GM12878 (cell line): ENCODE measurements at regions not wholly inside any gene's neighbourhood (a gene's known extent, or its start where the extent isn't known, plus 50 kb on each side); places are given as distances from the start of the nearest gene placed in this dataset.

ENCODE experiments used
- ATAC-seq: fragments of 200-7000 bp; cut with Tn5 transposase; 3 replicates; pipeline ENCODE4 v1.9.1; 2020; ENCODE audit warnings: mild to moderate bottlenecking, moderate library complexity
- BruUV-seq: library from RNA; stranded (reverse); fragments of 400-500 nt; replicated peaks from 2 replicates; lab custom pipeline; 2021; lab: Mats Ljungman, UMichigan
- CTCF ChIA-PET: fragments of 300-600 bp; sonication (Branson Sonifier 250); formaldehyde crosslinking; extraction: SDS; loops from one replicate; lab custom pipeline; 2021; ENCODE audit warnings: inconsistent platforms; lab: Yijun Ruan, JAX
- POLR2A ChIA-PET: fragments of 350-600 bp; formaldehyde crosslinking; extraction: SDS; loops from one replicate; lab custom pipeline; 2021; ENCODE audit warnings: inconsistent platforms; lab: Charles Lee
- RAD21 ChIA-PET: fragments of 300-600 bp; sonication (Branson Sonifier 250); formaldehyde crosslinking; loops from one replicate; lab custom pipeline; 2023; ENCODE audit warnings: antibody characterized with exemption; ENCODE audit not compliant: unreplicated experiment; lab: Charles Lee
- SMC1A ChIA-PET: fragments of 300-600 bp; sonication (Branson Sonifier 250); formaldehyde crosslinking; loops from one replicate; lab custom pipeline; 2023; ENCODE audit not compliant: unreplicated experiment, uncharacterized antibody; lab: Charles Lee
- DNase-seq: peaks from one replicate; pipeline ENCODE4 v3.0.0-alpha.2; 2011; ENCODE audit warnings: low read depth, low spot score
- FAIRE-seq: peaks from 3 replicates; lab custom pipeline; 2011; peaks lifted over from hg19 to GRCh38; lab: Jason Lieb, UNC
- H2AFZ ChIP-seq: 2 replicates; pipeline ENCODE4 v1.6.0; 2011; ENCODE audit warnings: low read depth, low read length, control low read depth; ENCODE audit not compliant: control insufficient read depth
- H3K27ac ChIP-seq: 2 replicates; pipeline ENCODE4 v1.5.1; 2011; ENCODE audit warnings: control low read depth; ENCODE audit not compliant: control insufficient read depth, insufficient read depth
- H3K27me3 ChIP-seq, 2 experiments: replicated peaks in 1 of 2; 2 replicates each; pipeline versions ENCODE4 v1.6.0 to v1.6.1; 2011; ENCODE audit warnings: low read length in 1 of 2; ENCODE audit not compliant: control insufficient read depth in 2 of 2, insufficient read depth in 2 of 2
- H3K36me3 ChIP-seq, 2 experiments: 2 replicates each; pipeline ENCODE4 v1.5.1; 2011; ENCODE audit warnings: low read length in 1 of 2; ENCODE audit not compliant: control insufficient read depth in 2 of 2, insufficient read depth in 2 of 2
- H3K4me1 ChIP-seq: 2 replicates; pipeline ENCODE4 v1.6.1; 2011; ENCODE audit warnings: mild to moderate bottlenecking, low read length, moderate library complexity, mixed read lengths; ENCODE audit not compliant: control insufficient read depth, insufficient read depth
- H3K4me2 ChIP-seq: 2 replicates; pipeline ENCODE4 v1.6.0; 2011; ENCODE audit warnings: control low read depth; ENCODE audit not compliant: control insufficient read depth, insufficient read depth
- H3K4me3 ChIP-seq: fragments of 200-600 bp; sonication (generic); 2 replicates; pipeline ENCODE4 v1.5.1; 2016
- H3K79me2 ChIP-seq: 2 replicates; pipeline ENCODE4 v1.6.0; 2011; ENCODE audit warnings: low read length; ENCODE audit not compliant: control insufficient read depth, insufficient read depth
- H3K9ac ChIP-seq: 2 replicates; pipeline ENCODE4 v1.8.0; 2011; ENCODE audit warnings: low read length, control low read depth, mixed read lengths; ENCODE audit not compliant: control insufficient read depth, insufficient read depth
- H3K9me3 ChIP-seq: replicated peaks from 3 replicates; pipeline ENCODE4 v1.5.1; 2011; ENCODE audit warnings: mild to moderate bottlenecking, low read length; ENCODE audit not compliant: control insufficient read depth, insufficient read depth
- H4K20me1 ChIP-seq: 2 replicates; pipeline ENCODE4 v1.6.0; 2011; ENCODE audit not compliant: control insufficient read depth, insufficient read depth
- ATF7 ChIP-seq: fragments of 450-650 bp; IDR thresholded peaks from 2 replicates; pipeline ENCODE4 v1.6.1; 2016; ENCODE audit warnings: low read depth, mild to moderate bottlenecking
- BHLHE40 ChIP-seq, 2 experiments: fragments of 450-650 bp in 1 of 2; IDR thresholded peaks; 2 replicates each; pipeline ENCODE4 v1.6.1; 2011 to 2017; ENCODE audit warnings: low read depth in 2 of 2, borderline replicate concordance in 1 of 2, improper control_type of control experiment in 1 of 2, low read length in 1 of 2, mild to moderate bottlenecking in 1 of 2
- CEBPB ChIP-seq, 2 experiments: fragments of 150-350 bp in 1 of 2; IDR thresholded peaks; 2 replicates each; pipeline ENCODE4 v1.6.1; 2012 to 2014; ENCODE audit warnings: low read depth in 2 of 2, low read length in 2 of 2, borderline replicate concordance in 1 of 2, inconsistent platforms in 1 of 2
- CHD2 ChIP-seq: IDR thresholded peaks from 2 replicates; pipeline ENCODE4 v1.6.1; 2011; ENCODE audit warnings: low read depth, low read length, improper control_type of control experiment, borderline replicate concordance
- HDGF ChIP-seq: fragments of 450-650 bp; IDR thresholded peaks from 2 replicates; pipeline ENCODE4 v1.6.1; 2016; ENCODE audit warnings: antibody characterized with exemption
- JUND ChIP-seq: IDR thresholded peaks from 2 replicates; pipeline ENCODE4 v1.6.1; 2012; ENCODE audit warnings: low read depth, mild to moderate bottlenecking, low read length, improper control_type of control experiment, moderate library complexity
- MEF2A ChIP-seq: IDR thresholded peaks from 2 replicates; pipeline ENCODE4 v1.6.1; 2011; ENCODE audit warnings: low read depth, mild to moderate bottlenecking, low read length, moderate library complexity; ENCODE audit not compliant: insufficient read depth
- NFXL1 ChIP-seq: fragments of 450-650 bp; IDR thresholded peaks from 2 replicates; pipeline ENCODE4 v1.6.1; 2017; ENCODE audit warnings: antibody characterized with exemption, mild to moderate bottlenecking, borderline replicate concordance
- NRF1 ChIP-seq: conservative IDR thresholded peaks from 2 replicates; pipeline ENCODE4 v1.6.1; 2011; ENCODE audit warnings: mild to moderate bottlenecking, low read depth, low read length, improper control_type of control experiment
- PAX8 ChIP-seq: fragments of 450-650 bp; IDR thresholded peaks from 2 replicates; pipeline ENCODE4 v1.6.1; 2017; ENCODE audit warnings: mild to moderate bottlenecking, moderate library complexity
- POLR2AphosphoS5 ChIP-seq: IDR thresholded peaks from 2 replicates; pipeline ENCODE4 v1.6.1; 2011; ENCODE audit warnings: mild to moderate bottlenecking, low read length, inconsistent platforms
- SMAD1 ChIP-seq: fragments of 450-650 bp; IDR thresholded peaks from 2 replicates; pipeline ENCODE4 v1.6.1; 2018; ENCODE audit warnings: mild to moderate bottlenecking, low read depth; ENCODE audit not compliant: partially characterized antibody
- TAF1 ChIP-seq: IDR thresholded peaks from 2 replicates; pipeline ENCODE4 v1.6.1; 2011; ENCODE audit warnings: mild to moderate bottlenecking, low read depth, low read length, borderline replicate concordance
- TCF12 ChIP-seq: IDR thresholded peaks from 2 replicates; pipeline ENCODE4 v1.6.1; 2011; ENCODE audit warnings: low read depth, mild to moderate bottlenecking, low read length
- ZNF24 ChIP-seq: fragments of 450-650 bp; IDR thresholded peaks from 2 replicates; pipeline ENCODE4 v1.6.1; 2017; ENCODE audit warnings: antibody characterized with exemption, mild to moderate bottlenecking
- WGBS: methylation state at CpG from one replicate; pipeline ENCODE4 v1.1.6; 2016; ENCODE audit warnings: low lambda C conversion rate; ENCODE audit not compliant: insufficient replicate concordance, insufficient coverage; ENCODE audit errors: missing lambda C conversion rate; 5-methylcytosine and 5-hydroxymethylcytosine counted together
- in situ Hi-C: fragments of 300-500 bp; cut with MboI; formaldehyde crosslinking; loops from 9 replicates; pipeline ENCODE4 v1.14.3; 2018; ENCODE audit warnings: mixed read lengths
- intact Hi-C: fragments of 100-400 bp; cut with micrococcal nuclease; formaldehyde crosslinking; loops from one replicate; pipeline ENCODE4 v1.14.2; 2022; ENCODE audit not compliant: unreplicated experiment
- TF ChIP-seq, protein P1 (sequence below): IDR thresholded peaks from 2 replicates; pipeline ENCODE4 v1.6.1; 2011; ENCODE audit warnings: mild to moderate bottlenecking, low read depth, low read length, moderate library complexity; ENCODE audit not compliant: insufficient replicate concordance
- TF ChIP-seq, protein P2 (sequence below): fragments of 450-650 bp; IDR thresholded peaks from 2 replicates; pipeline ENCODE4 v1.6.1; 2018; ENCODE audit warnings: mild to moderate bottlenecking, low read depth, moderate library complexity; ENCODE audit not compliant: partially characterized antibody
- TF ChIP-seq, protein P3 (sequence below): fragments of 450-650 bp; IDR thresholded peaks from 2 replicates; pipeline ENCODE4 v1.6.1; 2016; ENCODE audit warnings: mild to moderate bottlenecking

DNA sequence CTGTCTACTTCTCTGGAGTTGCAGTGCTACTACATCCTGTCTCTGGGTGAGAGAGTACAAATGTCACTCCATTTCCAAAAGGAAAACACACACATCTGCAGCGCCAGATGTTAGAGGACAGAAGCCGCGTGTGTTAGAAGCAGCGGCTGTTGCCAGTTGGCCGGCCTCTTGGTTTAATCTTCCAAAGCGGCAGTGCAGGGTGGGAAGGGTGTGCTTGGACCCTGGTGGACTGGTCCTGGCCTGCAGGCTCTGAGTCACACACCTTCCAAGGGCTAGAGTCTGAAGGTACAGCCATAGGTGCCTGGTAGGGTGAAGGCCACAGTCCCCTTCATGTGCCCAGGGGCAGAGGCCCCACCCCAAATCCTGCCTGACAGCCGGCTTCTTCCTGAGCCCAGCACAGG, 99.8 kb downstream of the CTTN start (continued):
- TF ChIP-seq SMAD1 (no peak), ATF7 (no peak), ZNF24 (no peak), CHD2 (no peak), TCF12 (no peak), NFXL1 (no peak), MEF2A (no peak), PAX8 (no peak), BHLHE40 (IDR thresholded peaks at IDR 0.05; ENCODE audit: borderline replicate concordance in 1 of 2, low read depth in 2 of 2, low read length in 1 of 2) (no peak), JUND (no peak)
- TF ChIP-seq, protein P1, sequence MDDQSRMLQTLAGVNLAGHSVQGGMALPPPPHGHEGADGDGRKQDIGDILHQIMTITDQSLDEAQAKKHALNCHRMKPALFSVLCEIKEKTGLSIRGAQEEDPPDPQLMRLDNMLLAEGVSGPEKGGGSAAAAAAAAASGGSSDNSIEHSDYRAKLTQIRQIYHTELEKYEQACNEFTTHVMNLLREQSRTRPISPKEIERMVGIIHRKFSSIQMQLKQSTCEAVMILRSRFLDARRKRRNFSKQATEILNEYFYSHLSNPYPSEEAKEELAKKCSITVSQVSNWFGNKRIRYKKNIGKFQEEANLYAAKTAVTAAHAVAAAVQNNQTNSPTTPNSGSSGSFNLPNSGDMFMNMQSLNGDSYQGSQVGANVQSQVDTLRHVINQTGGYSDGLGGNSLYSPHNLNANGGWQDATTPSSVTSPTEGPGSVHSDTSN, result no peak

DNA sequence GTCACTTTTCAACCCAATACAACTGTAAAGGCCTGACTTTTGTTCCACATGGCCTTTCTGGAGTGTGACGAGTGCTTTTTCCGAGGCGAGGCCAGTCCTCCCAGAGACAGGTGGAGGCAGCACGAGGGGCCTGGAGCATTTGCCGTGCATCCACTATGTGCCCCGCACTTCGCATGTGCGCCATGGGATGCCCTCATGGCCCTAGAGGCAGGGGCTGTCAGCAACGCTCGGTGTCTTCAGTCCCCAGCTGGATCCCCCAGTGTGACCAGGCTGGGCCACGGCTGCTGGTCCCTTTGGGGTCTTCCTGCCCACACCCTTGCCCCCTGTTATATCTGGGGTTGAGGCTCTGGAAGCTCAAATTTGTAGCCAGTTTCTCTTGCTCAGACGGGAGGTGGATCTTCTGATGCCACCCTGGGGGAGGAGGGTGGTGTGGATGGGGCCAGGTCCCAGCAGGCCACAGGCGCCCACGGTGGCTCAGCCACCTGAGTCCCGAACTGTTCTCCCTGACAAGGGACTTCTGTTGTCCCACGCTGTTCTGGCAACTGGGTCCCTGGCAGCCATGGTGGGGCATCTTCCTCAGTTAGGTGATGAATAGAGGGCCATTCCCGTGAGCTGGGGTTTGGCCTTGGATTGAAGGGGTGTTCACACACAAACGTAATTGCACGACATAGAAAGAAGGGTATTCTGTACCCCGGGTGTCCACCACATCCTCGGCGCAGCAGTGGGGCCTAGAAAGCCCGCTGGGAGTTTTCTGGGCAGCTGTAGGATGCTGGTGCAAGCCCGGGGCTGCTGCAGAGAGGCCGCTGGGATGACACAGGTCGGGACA, 100.9 kb downstream of the CTTN start:
- Histone ChIP-seq H4K20me1 (no peaks in the 10 kb centered on the region), H2AFZ (no peak overlapping the region), H3K79me2 (no peaks in the 10 kb centered on the region), H3K27me3 (no peaks in the 10 kb centered on the region; a peak in 1 of 4 replicates), H3K27ac (no peak overlapping the region), H3K4me1 (no peaks in the 10 kb centered on the region), H3K36me3 (no peaks in the 10 kb centered on the region), H3K9me3 (no peaks in the 10 kb centered on the region; the same call in 2 of the 3 replicates), H3K4me3 (no peak overlapping the region), H3K4me2 (no peak overlapping the region), H3K9ac (no peak overlapping the region)
- RAD21 ChIA-PET, result no interaction called here
- SMC1A ChIA-PET, result no interaction called here
- WGBS, result 25% methylated on average over 26 of the region's 26 CpGs
- no peak for FAIRE-seq
- in situ Hi-C loops, result no loop called here
- ATAC-seq, result no peak
- TF ChIP-seq TAF1 (no peak), ATF7 (no peak), HDGF (no peak), NRF1 (no peak), POLR2AphosphoS5 (no peak), CEBPB (IDR thresholded peaks at IDR 0.05; ENCODE audit: borderline replicate concordance in 1 of 2, low read depth in 2 of 2, low read length in 2 of 2) (no peak)
- TF ChIP-seq, protein P2, sequence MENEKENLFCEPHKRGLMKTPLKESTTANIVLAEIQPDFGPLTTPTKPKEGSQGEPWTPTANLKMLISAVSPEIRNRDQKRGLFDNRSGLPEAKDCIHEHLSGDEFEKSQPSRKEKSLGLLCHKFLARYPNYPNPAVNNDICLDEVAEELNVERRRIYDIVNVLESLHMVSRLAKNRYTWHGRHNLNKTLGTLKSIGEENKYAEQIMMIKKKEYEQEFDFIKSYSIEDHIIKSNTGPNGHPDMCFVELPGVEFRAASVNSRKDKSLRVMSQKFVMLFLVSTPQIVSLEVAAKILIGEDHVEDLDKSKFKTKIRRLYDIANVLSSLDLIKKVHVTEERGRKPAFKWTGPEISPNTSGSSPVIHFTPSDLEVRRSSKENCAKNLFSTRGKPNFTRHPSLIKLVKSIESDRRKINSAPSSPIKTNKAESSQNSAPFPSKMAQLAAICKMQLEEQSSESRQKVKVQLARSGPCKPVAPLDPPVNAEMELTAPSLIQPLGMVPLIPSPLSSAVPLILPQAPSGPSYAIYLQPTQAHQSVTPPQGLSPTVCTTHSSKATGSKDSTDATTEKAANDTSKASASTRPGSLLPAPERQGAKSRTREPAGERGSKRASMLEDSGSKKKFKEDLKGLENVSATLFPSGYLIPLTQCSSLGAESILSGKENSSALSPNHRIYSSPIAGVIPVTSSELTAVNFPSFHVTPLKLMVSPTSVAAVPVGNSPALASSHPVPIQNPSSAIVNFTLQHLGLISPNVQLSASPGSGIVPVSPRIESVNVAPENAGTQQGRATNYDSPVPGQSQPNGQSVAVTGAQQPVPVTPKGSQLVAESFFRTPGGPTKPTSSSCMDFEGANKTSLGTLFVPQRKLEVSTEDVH, result no peak
- TF ChIP-seq, protein P3, sequence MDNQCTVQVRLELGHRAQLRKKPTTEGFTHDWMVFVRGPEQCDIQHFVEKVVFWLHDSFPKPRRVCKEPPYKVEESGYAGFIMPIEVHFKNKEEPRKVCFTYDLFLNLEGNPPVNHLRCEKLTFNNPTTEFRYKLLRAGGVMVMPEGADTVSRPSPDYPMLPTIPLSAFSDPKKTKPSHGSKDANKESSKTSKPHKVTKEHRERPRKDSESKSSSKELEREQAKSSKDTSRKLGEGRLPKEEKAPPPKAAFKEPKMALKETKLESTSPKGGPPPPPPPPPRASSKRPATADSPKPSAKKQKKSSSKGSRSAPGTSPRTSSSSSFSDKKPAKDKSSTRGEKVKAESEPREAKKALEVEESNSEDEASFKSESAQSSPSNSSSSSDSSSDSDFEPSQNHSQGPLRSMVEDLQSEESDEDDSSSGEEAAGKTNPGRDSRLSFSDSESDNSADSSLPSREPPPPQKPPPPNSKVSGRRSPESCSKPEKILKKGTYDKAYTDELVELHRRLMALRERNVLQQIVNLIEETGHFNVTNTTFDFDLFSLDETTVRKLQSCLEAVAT, result no peak
- POLR2A ChIA-PET, result no interaction called here
- DNase-seq, result no peak
- CTCF ChIA-PET, result no interaction called here
- BruUV-seq, result no TSS peak
- intact Hi-C loops, result no loop called here
